ENCODE measurements at regions not wholly inside any gene's neighbourhood (a gene's known extent, or its start where the extent isn't known, plus 50 kb on each side); places are given as distances from the start of the nearest gene placed in this dataset.

DNA sequence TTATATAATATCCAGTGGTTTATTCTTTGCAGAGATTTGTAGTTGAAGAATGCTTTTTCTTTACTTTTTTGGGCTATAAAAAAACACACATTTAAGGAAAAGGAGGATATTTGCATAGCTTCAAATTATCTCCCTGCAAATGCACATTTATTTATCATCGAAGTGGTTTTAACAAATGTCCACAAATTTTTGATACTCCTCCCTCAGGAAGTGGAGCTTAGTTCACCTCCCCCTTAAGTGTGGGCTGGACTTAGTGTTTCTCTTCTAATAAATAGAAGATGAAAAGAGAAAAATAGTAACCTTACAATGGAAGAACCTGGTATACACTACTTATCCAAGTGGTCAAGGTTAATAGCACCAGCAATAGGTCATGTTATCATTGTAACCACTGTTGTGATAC lies 537.6 kb downstream of the ARL4A start:
- DNase-seq (ENCODE audit: low read depth, low spot score) = no peak
- POLR2A ChIA-PET = interaction anchor here (0.6 kb wide), 1 partner anchor 495 kb away, joined by 4 read pairs; no protein-coding TSS in a partner anchor
- Histone ChIP-seq H3K79me2 (ENCODE audit: control insufficient read depth, insufficient read depth, low read length) (no peaks in the 10 kb centered on the region), H3K4me1 (ENCODE audit: control insufficient read depth, insufficient read depth, low read length) (no peaks in the 10 kb centered on the region), H3K27ac (ENCODE audit: control insufficient read depth, insufficient read depth) (no peak overlapping the region), H3K4me2 (ENCODE audit: control insufficient read depth, insufficient read depth) (no peak overlapping the region), H3K9ac (ENCODE audit: control insufficient read depth, insufficient read depth, low read length) (no peak overlapping the region), H3K4me3 (no peak overlapping the region), H3K36me3 (ENCODE audit: control insufficient read depth in 2 of 2, insufficient read depth in 2 of 2, low read length in 1 of 2) (no peaks in the 10 kb centered on the region), H3K27me3 (replicated peaks in 1 of 2; ENCODE audit: control insufficient read depth in 2 of 2, insufficient read depth in 2 of 2, low read length in 1 of 2) (no peaks in the 10 kb centered on the region; a peak in 1 of 4 replicates), H4K20me1 (ENCODE audit: control insufficient read depth, insufficient read depth) (no peaks in the 10 kb centered on the region), H2AFZ (ENCODE audit: control insufficient read depth, low read depth, low read length) (no peak overlapping the region), H3K9me3 (replicated peaks; ENCODE audit: control insufficient read depth, insufficient read depth, low read length) (no peaks in the 10 kb centered on the region)
- no TSS peak for BruUV-seq (replicated peaks)
- intact Hi-C loops (cut with micrococcal nuclease; ENCODE audit: unreplicated experiment) (no loop called here), in situ Hi-C loops (cut with MboI) (no loop called here)
- no peak for ATAC-seq
- WGBS (ENCODE audit: insufficient coverage, insufficient replicate concordance, low lambda C conversion rate, missing lambda C conversion rate) = 67% methylated on average over 1 of the region's 1 CpG
- CTCF ChIA-PET = no interaction called here
- no peak for FAIRE-seq
- SMC1A ChIA-PET (ENCODE audit: uncharacterized antibody, unreplicated experiment) = no interaction called here
- RAD21 ChIA-PET (ENCODE audit: unreplicated experiment) = no interaction called here
- TF ChIP-seq FOXK2 (IDR thresholded peaks at IDR 0.05) = no peak
- no peak for TF ChIP-seq NR2C1 (IDR thresholded peaks at IDR 0.05)
- no peak for TF ChIP-seq KDM1A (IDR thresholded peaks at IDR 0.05; ENCODE audit: borderline replicate concordance)
- no peak for TF ChIP-seq RELA (IDR thresholded peaks at IDR 0.05; ENCODE audit: borderline replicate concordance, partially characterized antibody)
- TF ChIP-seq HDGF (IDR thresholded peaks at IDR 0.05) = no peak
- TF ChIP-seq SREBF1 (IDR thresholded peaks at IDR 0.05; ENCODE audit: low read length) = no peak
- TF ChIP-seq MLLT1 (IDR thresholded peaks at IDR 0.05) = no peak
- TF ChIP-seq RAD51 (IDR thresholded peaks at IDR 0.05) = no peak
- TF ChIP-seq ZZZ3 (IDR thresholded peaks at IDR 0.05; ENCODE audit: control insufficient read depth, insufficient read length, low read depth) = no peak
- no peak for TF ChIP-seq SRF (IDR thresholded peaks at IDR 0.05; ENCODE audit: low read depth in 2 of 2, low read length in 2 of 2)
- TF ChIP-seq, protein P1, sequence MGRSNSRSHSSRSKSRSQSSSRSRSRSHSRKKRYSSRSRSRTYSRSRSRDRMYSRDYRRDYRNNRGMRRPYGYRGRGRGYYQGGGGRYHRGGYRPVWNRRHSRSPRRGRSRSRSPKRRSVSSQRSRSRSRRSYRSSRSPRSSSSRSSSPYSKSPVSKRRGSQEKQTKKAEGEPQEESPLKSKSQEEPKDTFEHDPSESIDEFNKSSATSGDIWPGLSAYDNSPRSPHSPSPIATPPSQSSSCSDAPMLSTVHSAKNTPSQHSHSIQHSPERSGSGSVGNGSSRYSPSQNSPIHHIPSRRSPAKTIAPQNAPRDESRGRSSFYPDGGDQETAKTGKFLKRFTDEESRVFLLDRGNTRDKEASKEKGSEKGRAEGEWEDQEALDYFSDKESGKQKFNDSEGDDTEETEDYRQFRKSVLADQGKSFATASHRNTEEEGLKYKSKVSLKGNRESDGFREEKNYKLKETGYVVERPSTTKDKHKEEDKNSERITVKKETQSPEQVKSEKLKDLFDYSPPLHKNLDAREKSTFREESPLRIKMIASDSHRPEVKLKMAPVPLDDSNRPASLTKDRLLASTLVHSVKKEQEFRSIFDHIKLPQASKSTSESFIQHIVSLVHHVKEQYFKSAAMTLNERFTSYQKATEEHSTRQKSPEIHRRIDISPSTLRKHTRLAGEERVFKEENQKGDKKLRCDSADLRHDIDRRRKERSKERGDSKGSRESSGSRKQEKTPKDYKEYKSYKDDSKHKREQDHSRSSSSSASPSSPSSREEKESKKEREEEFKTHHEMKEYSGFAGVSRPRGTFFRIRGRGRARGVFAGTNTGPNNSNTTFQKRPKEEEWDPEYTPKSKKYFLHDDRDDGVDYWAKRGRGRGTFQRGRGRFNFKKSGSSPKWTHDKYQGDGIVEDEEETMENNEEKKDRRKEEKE (IDR thresholded peaks at IDR 0.05) = no peak
- TF ChIP-seq FOXM1 (IDR thresholded peaks at IDR 0.05; ENCODE audit: low read depth, low read length) = no peak
- TF ChIP-seq RAD21 (IDR thresholded peaks at IDR 0.05; ENCODE audit: insufficient read depth, low read depth, low read length) = no peak
- TF ChIP-seq BACH1 (IDR thresholded peaks at IDR 0.05; ENCODE audit: borderline replicate concordance) = no peak
- TF ChIP-seq, protein P2, sequence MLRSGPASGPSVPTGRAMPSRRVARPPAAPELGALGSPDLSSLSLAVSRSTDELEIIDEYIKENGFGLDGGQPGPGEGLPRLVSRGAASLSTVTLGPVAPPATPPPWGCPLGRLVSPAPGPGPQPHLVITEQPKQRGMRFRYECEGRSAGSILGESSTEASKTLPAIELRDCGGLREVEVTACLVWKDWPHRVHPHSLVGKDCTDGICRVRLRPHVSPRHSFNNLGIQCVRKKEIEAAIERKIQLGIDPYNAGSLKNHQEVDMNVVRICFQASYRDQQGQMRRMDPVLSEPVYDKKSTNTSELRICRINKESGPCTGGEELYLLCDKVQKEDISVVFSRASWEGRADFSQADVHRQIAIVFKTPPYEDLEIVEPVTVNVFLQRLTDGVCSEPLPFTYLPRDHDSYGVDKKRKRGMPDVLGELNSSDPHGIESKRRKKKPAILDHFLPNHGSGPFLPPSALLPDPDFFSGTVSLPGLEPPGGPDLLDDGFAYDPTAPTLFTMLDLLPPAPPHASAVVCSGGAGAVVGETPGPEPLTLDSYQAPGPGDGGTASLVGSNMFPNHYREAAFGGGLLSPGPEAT (IDR thresholded peaks at IDR 0.05; ENCODE audit: low read depth) = no peak
- no peak for TF ChIP-seq SP1 (IDR thresholded peaks at IDR 0.05; ENCODE audit: low read depth, low read length)
- TF ChIP-seq, protein P3, sequence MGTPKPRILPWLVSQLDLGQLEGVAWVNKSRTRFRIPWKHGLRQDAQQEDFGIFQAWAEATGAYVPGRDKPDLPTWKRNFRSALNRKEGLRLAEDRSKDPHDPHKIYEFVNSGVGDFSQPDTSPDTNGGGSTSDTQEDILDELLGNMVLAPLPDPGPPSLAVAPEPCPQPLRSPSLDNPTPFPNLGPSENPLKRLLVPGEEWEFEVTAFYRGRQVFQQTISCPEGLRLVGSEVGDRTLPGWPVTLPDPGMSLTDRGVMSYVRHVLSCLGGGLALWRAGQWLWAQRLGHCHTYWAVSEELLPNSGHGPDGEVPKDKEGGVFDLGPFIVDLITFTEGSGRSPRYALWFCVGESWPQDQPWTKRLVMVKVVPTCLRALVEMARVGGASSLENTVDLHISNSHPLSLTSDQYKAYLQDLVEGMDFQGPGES (IDR thresholded peaks at IDR 0.05) = no peak
- no peak for TF ChIP-seq WRNIP1 (IDR thresholded peaks at IDR 0.05; ENCODE audit: borderline replicate concordance, low read depth, low read length)
- no peak for TF ChIP-seq PAX5 (IDR thresholded peaks at IDR 0.05; ENCODE audit: borderline replicate concordance, low read depth, low read length)

All from GM12878 (cell line).